Adipocyte (in vitro differentiated cells): ENCODE measurements at regions not wholly inside any gene's neighbourhood (a gene's known extent, or its start where the extent isn't known, plus 50 kb on each side); places are given as distances from the start of the nearest gene placed in this dataset.

Source experiments
- DNase-seq: peaks from one replicate; pipeline ENCODE4 v3.0.0-alpha.2; 2015; ENCODE audit warnings: low read depth
- H3K27me3 ChIP-seq: replicated peaks from 2 replicates; pipeline ENCODE4 v1.7.0; 2013; ENCODE audit warnings: mild to moderate bottlenecking, low read length, moderate library complexity; ENCODE audit not compliant: control insufficient read depth, insufficient read depth
- H3K36me3 ChIP-seq: 2 replicates; pipeline ENCODE4 v1.7.0; 2013; ENCODE audit warnings: low read length, mild to moderate bottlenecking, moderate library complexity; ENCODE audit not compliant: control insufficient read depth, insufficient read depth, severe bottlenecking
- H3K4me1 ChIP-seq: 2 replicates; pipeline ENCODE4 v1.7.0; 2013; ENCODE audit warnings: mild to moderate bottlenecking, low read length, moderate library complexity; ENCODE audit not compliant: control insufficient read depth, insufficient read depth
- H3K4me3 ChIP-seq: 2 replicates; pipeline ENCODE4 v1.7.0; 2013; ENCODE audit warnings: mild to moderate bottlenecking, low read length, moderate library complexity
- H3K9ac ChIP-seq: 2 replicates; pipeline ENCODE4 v1.7.0; 2013; ENCODE audit warnings: mild to moderate bottlenecking, low read length, moderate library complexity
- H3K9me3 ChIP-seq: 2 replicates; pipeline ENCODE4 v1.7.0; 2013; ENCODE audit warnings: mild to moderate bottlenecking, low read length, moderate library complexity; ENCODE audit not compliant: control insufficient read depth

- no peaks in the 10 kb centered on the region for H3K9me3 ChIP-seq
- no peak overlapping the region for H3K9ac ChIP-seq
- no peak overlapping the region for H3K4me3 ChIP-seq
- H3K36me3 ChIP-seq, result no peaks in the 10 kb centered on the region
- no peak for DNase-seq
- peaks cover 13% of the 10 kb centered on the region for H3K4me1 ChIP-seq
- peaks cover 5% of the 10 kb centered on the region for H3K27me3 ChIP-seq
These were observed 105.8 kb upstream of the CTNNB1 start for GRCh38 chr3:41093476-41093875.

- no peak overlapping the region for H3K4me3 ChIP-seq
- no peak overlapping the region for H3K9ac ChIP-seq
- no peaks in the 10 kb centered on the region for H3K9me3 ChIP-seq
- H3K4me1 ChIP-seq, result peaks cover 11% of the 10 kb centered on the region
- no peaks in the 10 kb centered on the region for H3K36me3 ChIP-seq
- DNase-seq, result no peak
- H3K27me3 ChIP-seq, result peaks cover 5% of the 10 kb centered on the region
These were observed 105.0 kb upstream of the CTNNB1 start for GRCh38 chr3:41094351-41094750.

- DNase-seq, result no peak
These were observed 103.6 kb upstream of the CTNNB1 start for GRCh38 chr3:41095702-41096101.

GRCh38 chr3:41097896-41098496 is 101.3 kb upstream of the CTNNB1 start:
- no peaks in the 10 kb centered on the region for H3K27me3 ChIP-seq
- H3K4me1 ChIP-seq, result peaks cover 11% of the 10 kb centered on the region
- H3K36me3 ChIP-seq, result no peaks in the 10 kb centered on the region
- no peak overlapping the region for H3K4me3 ChIP-seq
- DNase-seq, result no peak
- H3K9ac ChIP-seq, result no peak overlapping the region
- no peaks in the 10 kb centered on the region for H3K9me3 ChIP-seq

More at GRCh38 chr3:41095702-41096101, 103.6 kb upstream of the CTNNB1 start:
- no peaks in the 10 kb centered on the region for H3K36me3 ChIP-seq
- peaks cover 11% of the 10 kb centered on the region for H3K4me1 ChIP-seq
- H3K4me3 ChIP-seq, result no peak overlapping the region
- H3K27me3 ChIP-seq, result peaks cover 5% of the 10 kb centered on the region
- no peaks in the 10 kb centered on the region for H3K9me3 ChIP-seq
- no peak overlapping the region for H3K9ac ChIP-seq

GRCh38 chr3:41101231-41101630 is 98.1 kb upstream of the CTNNB1 start:
- no peak overlapping the region for H3K9ac ChIP-seq
- H3K9me3 ChIP-seq, result no peaks in the 10 kb centered on the region
- H3K4me3 ChIP-seq, result no peak overlapping the region
- H3K27me3 ChIP-seq, result peaks cover 7% of the 10 kb centered on the region
- no peaks in the 10 kb centered on the region for H3K36me3 ChIP-seq
- no peak for DNase-seq
- H3K4me1 ChIP-seq, result peaks cover 6% of the 10 kb centered on the region

GRCh38 chr3:41102053-41102556 is 97.2 kb upstream of the CTNNB1 start:
- Histone ChIP-seq H3K27me3 (peaks cover 7% of the 10 kb centered on the region), H3K9ac (no peak overlapping the region), H3K9me3 (no peaks in the 10 kb centered on the region), H3K4me3 (no peak overlapping the region), H3K4me1 (peaks cover under 1% of the 10 kb centered on the region), H3K36me3 (no peaks in the 10 kb centered on the region)
- no peak for DNase-seq

GRCh38 chr3:41102750-41103149 is 96.6 kb upstream of the CTNNB1 start:
- H3K9ac ChIP-seq, result no peak overlapping the region
- DNase-seq, result no peak
- H3K4me3 ChIP-seq, result no peak overlapping the region

GRCh38 chr3:41103200-41103599 is 96.1 kb upstream of the CTNNB1 start:
- H3K27me3 ChIP-seq, result peaks cover 7% of the 10 kb centered on the region

More at GRCh38 chr3:41102750-41103149, 96.6 kb upstream of the CTNNB1 start:
- no peaks in the 10 kb centered on the region for H3K4me1 ChIP-seq
- no peaks in the 10 kb centered on the region for H3K36me3 ChIP-seq
- H3K27me3 ChIP-seq, result peaks cover 7% of the 10 kb centered on the region
- H3K9me3 ChIP-seq, result no peaks in the 10 kb centered on the region

GRCh38 chr3:41104147-41104546 is 95.2 kb upstream of the CTNNB1 start:
- H3K9ac ChIP-seq, result no peak overlapping the region
- H3K27me3 ChIP-seq, result peaks cover 7% of the 10 kb centered on the region
- no peaks in the 10 kb centered on the region for H3K36me3 ChIP-seq
- no peak overlapping the region for H3K4me3 ChIP-seq
- no peaks in the 10 kb centered on the region for H3K4me1 ChIP-seq
- DNase-seq, result no peak
- no peaks in the 10 kb centered on the region for H3K9me3 ChIP-seq

More at GRCh38 chr3:41103200-41103599, 96.1 kb upstream of the CTNNB1 start:
- H3K36me3 ChIP-seq, result no peaks in the 10 kb centered on the region
- no peaks in the 10 kb centered on the region for H3K9me3 ChIP-seq
- no peak overlapping the region for H3K4me3 ChIP-seq
- DNase-seq, result no peak
- H3K9ac ChIP-seq, result no peak overlapping the region
- H3K4me1 ChIP-seq, result no peaks in the 10 kb centered on the region

- DNase-seq, result no peak
- no peaks in the 10 kb centered on the region for H3K9me3 ChIP-seq
- no peaks in the 10 kb centered on the region for H3K4me1 ChIP-seq
- H3K27me3 ChIP-seq, result peaks cover 16% of the 10 kb centered on the region
- no peaks in the 10 kb centered on the region for H3K36me3 ChIP-seq
- H3K9ac ChIP-seq, result no peak overlapping the region
- no peak overlapping the region for H3K4me3 ChIP-seq
These were observed 92.6 kb upstream of the CTNNB1 start for GRCh38 chr3:41106691-41107090.

- DNase-seq, result no peak
These were observed 88.3 kb upstream of the CTNNB1 start for GRCh38 chr3:41111011-41111410.

GRCh38 chr3:41112466-41112865 is 86.8 kb upstream of the CTNNB1 start:
- Histone ChIP-seq H3K9me3 (no peaks in the 10 kb centered on the region), H3K4me1 (no peaks in the 10 kb centered on the region), H3K4me3 (no peak overlapping the region), H3K9ac (no peak overlapping the region), H3K27me3 (peaks cover 9% of the 10 kb centered on the region), H3K36me3 (no peaks in the 10 kb centered on the region)
- DNase-seq, result no peak

More at GRCh38 chr3:41111011-41111410, 88.3 kb upstream of the CTNNB1 start:
- Histone ChIP-seq H3K36me3 (no peaks in the 10 kb centered on the region), H3K4me3 (no peak overlapping the region), H3K27me3 (peaks cover 9% of the 10 kb centered on the region), H3K9me3 (no peaks in the 10 kb centered on the region), H3K9ac (no peak overlapping the region), H3K4me1 (no peaks in the 10 kb centered on the region)
